HEK293 (cell line): ENCODE measurements at regions not wholly inside any gene's neighbourhood (a gene's known extent, or its start where the extent isn't known, plus 50 kb on each side); places are given as distances from the start of the nearest gene placed in this dataset.

Source experiments
- ATF2 ChIP-seq: fragments of 450-650 bp; formaldehyde crosslinking; IDR thresholded peaks from 2 replicates; pipeline ENCODE4 v1.5.1; 2016; ENCODE audit warnings: missing biosample characterization, missing genetic modification characterization, low read depth
- CTCF ChIP-seq: fragments of 450-650 bp; formaldehyde crosslinking; IDR thresholded peaks from 2 replicates; pipeline ENCODE4 v1.5.1; 2016; ENCODE audit warnings: missing biosample characterization, missing genetic modification characterization
- PRDM2 ChIP-seq: fragments of 450-650 bp; formaldehyde crosslinking; IDR thresholded peaks from 2 replicates; pipeline ENCODE4 v1.5.1; 2016; ENCODE audit warnings: missing biosample characterization, missing genetic modification characterization, borderline replicate concordance
- ZNF10 ChIP-seq: fragments of 450-650 bp; formaldehyde crosslinking; IDR thresholded peaks from 2 replicates; pipeline ENCODE4 v1.5.1; 2017; ENCODE audit warnings: missing biosample characterization, missing genetic modification characterization
- ZNF121 ChIP-seq: fragments of 450-650 bp; formaldehyde crosslinking; IDR thresholded peaks from 2 replicates; pipeline ENCODE4 v1.5.1; 2016; ENCODE audit warnings: missing biosample characterization, missing genetic modification characterization
- ZNF624 ChIP-seq: fragments of 450-650 bp; formaldehyde crosslinking; IDR thresholded peaks from 2 replicates; pipeline ENCODE4 v1.5.1; 2017; ENCODE audit warnings: missing biosample characterization, missing genetic modification characterization
- ZNF639 ChIP-seq: fragments of 450-650 bp; formaldehyde crosslinking; IDR thresholded peaks from 2 replicates; pipeline ENCODE4 v1.5.1; 2016; ENCODE audit warnings: missing biosample characterization, missing genetic modification characterization
- ZSCAN5A ChIP-seq: fragments of 450-650 bp; formaldehyde crosslinking; IDR thresholded peaks from 2 replicates; pipeline ENCODE4 v1.5.1; 2016; ENCODE audit warnings: missing biosample characterization, missing genetic modification characterization

- TF ChIP-seq ATF2 (tag by site-specific recombination) = no peak
- TF ChIP-seq CTCF (tag by site-specific recombination) = no peak
- no peak for TF ChIP-seq ZNF639 (tag by site-specific recombination)
- no peak for TF ChIP-seq ZSCAN5A
- TF ChIP-seq ZNF121 (tag by site-specific recombination) = no peak
- TF ChIP-seq ZNF624 (tag by site-specific recombination) = no peak
- TF ChIP-seq PRDM2 (tag by site-specific recombination) = no peak
- no peak for TF ChIP-seq ZNF10 (tag by site-specific recombination)
These were observed 75.9 kb upstream of the AVPR1A start for GRCh38 chr12:63226792-63227463.
